Kidney (tissue), 13 donors: ENCODE measurements at regions not wholly inside any gene's neighbourhood (a gene's known extent, or its start where the extent isn't known, plus 50 kb on each side); places are given as distances from the start of the nearest gene placed in this dataset.

Experiments
- DNase-seq, 5 donors: peaks; one replicate each; pipeline ENCODE4 v3.0.0-alpha.2; 2013 to 2020
- FAIRE-seq: peaks from 2 replicates; lab custom pipeline; 2012; peaks lifted over from hg19 to GRCh38; lab: Jason Lieb, UNC
- H3K27ac ChIP-seq, 2 donors: one replicate each; pipeline ENCODE4 v1.7.0; 2013; ENCODE audit warnings: low read depth in 2 of 2, low read length in 2 of 2, inconsistent platforms in 1 of 2
- H3K27me3 ChIP-seq: one replicate; pipeline ENCODE4 v1.7.1; 2013; ENCODE audit warnings: low read length, inconsistent platforms; ENCODE audit not compliant: control insufficient read depth, insufficient read depth
- H3K36me3 ChIP-seq, 3 donors: one replicate each; pipeline versions ENCODE4 v1.7.0 to v1.7.1; 2013; ENCODE audit warnings: low read length in 3 of 3, control low read depth in 1 of 3, inconsistent platforms in 1 of 3; ENCODE audit not compliant: insufficient read depth in 3 of 3, control insufficient read depth in 2 of 3
- H3K4me1 ChIP-seq, 3 donors: one replicate each; pipeline versions ENCODE4 v1.7.0 to v1.7.1; 2013; ENCODE audit warnings: low read length in 3 of 3, inconsistent platforms in 1 of 3, low read depth in 1 of 3; ENCODE audit not compliant: control insufficient read depth in 2 of 3, insufficient read depth in 2 of 3
- H3K4me3 ChIP-seq, 3 donors: one replicate each; pipeline versions ENCODE4 v1.7.0 to v1.8.1; 2013; ENCODE audit warnings: low read length in 3 of 3, control low read depth in 1 of 3, inconsistent platforms in 1 of 3
- H3K9ac ChIP-seq, 3 donors: one replicate each; pipeline versions ENCODE4 v1.7.0 to v1.7.1; 2013; ENCODE audit warnings: low read length in 3 of 3, control low read depth in 1 of 3, inconsistent platforms in 1 of 3
- H3K9me3 ChIP-seq, 3 donors: one replicate each; pipeline versions ENCODE4 v1.7.0 to v1.7.1; 2013; ENCODE audit warnings: low read length in 3 of 3, control low read depth in 1 of 3, inconsistent platforms in 1 of 3; ENCODE audit not compliant: control insufficient read depth in 2 of 3, insufficient read depth in 1 of 3
- intact Hi-C: fragments of 100-400 bp; cut with DNase I; formaldehyde crosslinking; loops from one replicate; pipeline ENCODE4 v1.11.1; 2022
- TF ChIP-seq, protein P1 (sequence below): IDR thresholded peaks from 3 replicates; pipeline ENCODE4 v1.5.1; 2012; ENCODE audit warnings: mild to moderate bottlenecking, moderate library complexity, borderline replicate concordance; ENCODE audit not compliant: insufficient read depth; ENCODE audit errors: extremely low read depth
- donor health status: control.
- donor health status: control.
- donor health status: control.
- donor health status: control.
- donor health status: control.
- donor health status: DM: yes; HTN: yes; CAD: no.
- donor health status: Normal renal cell carcinoma (clear cell type).

DNA sequence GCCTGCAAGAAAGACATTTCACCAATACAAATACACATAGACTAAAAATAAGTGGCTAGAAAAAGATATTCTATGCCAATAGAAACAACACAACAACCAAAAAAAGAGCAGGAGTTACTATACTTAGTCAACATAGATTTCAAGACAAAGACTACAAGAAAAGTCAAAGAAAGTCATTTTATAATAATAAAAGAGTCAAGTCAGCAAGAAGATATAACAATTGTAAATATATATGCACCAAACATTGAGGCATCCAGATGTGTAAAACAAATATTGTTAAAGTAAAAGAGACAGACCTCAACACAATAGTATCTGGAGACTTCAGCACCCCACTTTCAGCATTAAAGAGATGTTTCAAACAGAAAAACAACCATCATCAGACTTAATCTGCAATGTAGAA is 104.6 kb downstream of the AMY1C start:
- Histone ChIP-seq H3K27ac (no peak overlapping the region), H3K36me3 (no peaks in the 10 kb centered on the region), H3K27me3 (no peaks in the 10 kb centered on the region), H3K9ac (no peak overlapping the region), H3K9me3 (no peaks in the 10 kb centered on the region), H3K4me3 (no peak overlapping the region), H3K4me1 (no peaks in the 10 kb centered on the region)
- FAIRE-seq = no peak
- no peak for DNase-seq
- TF ChIP-seq, protein P1, sequence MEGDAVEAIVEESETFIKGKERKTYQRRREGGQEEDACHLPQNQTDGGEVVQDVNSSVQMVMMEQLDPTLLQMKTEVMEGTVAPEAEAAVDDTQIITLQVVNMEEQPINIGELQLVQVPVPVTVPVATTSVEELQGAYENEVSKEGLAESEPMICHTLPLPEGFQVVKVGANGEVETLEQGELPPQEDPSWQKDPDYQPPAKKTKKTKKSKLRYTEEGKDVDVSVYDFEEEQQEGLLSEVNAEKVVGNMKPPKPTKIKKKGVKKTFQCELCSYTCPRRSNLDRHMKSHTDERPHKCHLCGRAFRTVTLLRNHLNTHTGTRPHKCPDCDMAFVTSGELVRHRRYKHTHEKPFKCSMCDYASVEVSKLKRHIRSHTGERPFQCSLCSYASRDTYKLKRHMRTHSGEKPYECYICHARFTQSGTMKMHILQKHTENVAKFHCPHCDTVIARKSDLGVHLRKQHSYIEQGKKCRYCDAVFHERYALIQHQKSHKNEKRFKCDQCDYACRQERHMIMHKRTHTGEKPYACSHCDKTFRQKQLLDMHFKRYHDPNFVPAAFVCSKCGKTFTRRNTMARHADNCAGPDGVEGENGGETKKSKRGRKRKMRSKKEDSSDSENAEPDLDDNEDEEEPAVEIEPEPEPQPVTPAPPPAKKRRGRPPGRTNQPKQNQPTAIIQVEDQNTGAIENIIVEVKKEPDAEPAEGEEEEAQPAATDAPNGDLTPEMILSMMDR = no peak
- intact Hi-C loops = no loop called here

- no peak for FAIRE-seq
- intact Hi-C loops = no loop called here
- TF ChIP-seq, protein P1 = no peak
Observed at GRCh38 chr1:103859721-103860120, 110.0 kb downstream of the AMY1C start.

GRCh38 chr1:103898576-103899345 is 149.1 kb downstream of the AMY1C start:
- Histone ChIP-seq H3K4me1 (no peaks in the 10 kb centered on the region), H3K27me3 (no peaks in the 10 kb centered on the region), H3K4me3 (no peak overlapping the region), H3K36me3 (no peaks in the 10 kb centered on the region), H3K27ac (no peak overlapping the region), H3K9me3 (no peaks in the 10 kb centered on the region), H3K9ac (no peak overlapping the region)
- TF ChIP-seq, protein P1 = no peak
- intact Hi-C loops = no loop called here
- no peak for DNase-seq
- no peak for FAIRE-seq

More at GRCh38 chr1:103859721-103860120, 110.0 kb downstream of the AMY1C start:
- H3K4me3 ChIP-seq = no peak overlapping the region
- H3K36me3 ChIP-seq = no peaks in the 10 kb centered on the region
- H3K4me1 ChIP-seq = no peaks in the 10 kb centered on the region
- no peaks in the 10 kb centered on the region for H3K27me3 ChIP-seq
- H3K27ac ChIP-seq = no peak overlapping the region
- peaks cover 0 to 6% (median 0%) of the 10 kb centered on the region in 3 donors for H3K9me3 ChIP-seq
- no peak overlapping the region for H3K9ac ChIP-seq
- DNase-seq = no peak
